ENCODE measurements at regions not wholly inside any gene's neighbourhood (a gene's known extent, or its start where the extent isn't known, plus 50 kb on each side); places are given as distances from the start of the nearest gene placed in this dataset.

DNA sequence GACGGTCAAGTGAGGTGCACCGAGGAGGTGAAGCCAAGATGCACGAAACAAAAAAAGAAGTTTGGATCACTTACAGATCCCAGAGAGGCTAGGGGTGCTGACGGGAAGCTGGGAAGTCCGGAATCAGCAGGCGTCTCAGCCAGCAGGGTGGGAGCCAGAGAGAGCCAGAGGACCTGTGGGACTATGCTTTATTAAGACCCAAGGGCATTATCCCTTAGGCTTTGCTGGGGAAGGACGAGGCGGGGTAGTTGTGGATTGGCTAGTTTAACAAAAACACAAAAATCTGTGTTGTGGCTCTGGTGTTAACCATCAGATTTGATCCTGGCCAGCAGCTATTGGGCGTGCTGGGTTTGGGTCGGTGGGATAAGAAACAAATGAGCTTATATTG lies 427.1 kb downstream of the DYNC2H1 start (continued):
- TF ChIP-seq REPIN1 (tag by site-specific recombination; IDR thresholded peaks at IDR 0.05; ENCODE audit: low read depth), result no peak
- no peak for TF ChIP-seq ZNF2 (tag by site-specific recombination; IDR thresholded peaks at IDR 0.05)

DNA sequence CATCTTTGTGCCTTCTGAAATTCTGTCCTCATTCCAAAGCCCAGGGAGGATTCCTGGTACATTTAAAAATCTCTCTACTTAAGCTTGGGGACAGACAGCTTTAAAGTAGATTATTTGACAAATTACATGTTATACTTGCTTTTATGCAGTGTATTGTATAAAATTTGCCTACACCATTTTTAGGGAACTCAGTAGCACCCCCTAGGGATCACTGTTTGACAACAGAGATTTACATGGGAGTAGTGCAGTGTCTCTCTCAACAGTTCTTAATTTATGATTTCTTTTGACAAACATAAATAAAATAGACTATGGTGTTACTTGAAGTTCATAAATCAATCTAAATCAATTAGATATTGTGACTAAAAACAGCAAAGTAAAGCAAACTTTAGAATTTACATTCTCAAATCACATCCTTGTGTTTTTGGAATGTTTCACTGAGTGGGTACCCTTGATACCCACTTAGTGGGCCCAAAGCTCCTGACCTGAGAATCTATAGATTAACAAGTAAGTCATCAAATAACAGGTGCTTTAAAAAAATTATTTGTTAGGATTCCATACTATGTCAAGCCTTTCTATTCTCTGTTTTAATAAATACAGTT lies 428.8 kb downstream of the DYNC2H1 start:
- Histone ChIP-seq H3K9me3 (ENCODE audit: control insufficient read depth, insufficient read depth, low read depth, low read length) (no peaks in the 10 kb centered on the region), H3K27ac (ENCODE audit: extremely low read depth, low read depth, low read length) (no peak overlapping the region), H3K4me1 (ENCODE audit: control insufficient read depth, insufficient read depth, low read length) (no peaks in the 10 kb centered on the region), H3K36me3 (ENCODE audit: control insufficient read depth in 2 of 2, insufficient read depth in 1 of 2, low read length in 2 of 2) (no peaks in the 10 kb centered on the region), H3K4me3 (ENCODE audit: low read depth, low read length) (no peak overlapping the region)
- ChIA-PET POLR2A (no interaction called here), CTCF (interaction anchor here (0.6 to 2.7 kb wide), 24 partner anchors 9 to 398 kb away, joined by 3 to 12 read pairs (median 4); no protein-coding TSS in a partner anchor)
- TF ChIP-seq KLF10 (tag by site-specific recombination; IDR thresholded peaks at IDR 0.05) (no peak), HOXC10 (CRISPR knock-in tag; IDR thresholded peaks at IDR 0.05) (no peak), ZNF114 (tag by site-specific recombination; IDR thresholded peaks at IDR 0.05) (no peak), ZNF132 (tag by site-specific recombination; IDR thresholded peaks at IDR 0.05; ENCODE audit: borderline replicate concordance) (no peak), ZNF24 (tag by site-specific recombination; IDR thresholded peaks at IDR 0.05) (no peak), ZNF354C (tag by site-specific recombination; IDR thresholded peaks at IDR 0.05; ENCODE audit: borderline replicate concordance, low read depth) (no peak), ZNF394 (tag by site-specific recombination; IDR thresholded peaks at IDR 0.05; ENCODE audit: borderline replicate concordance) (no peak)
- TF ChIP-seq, protein P1, sequence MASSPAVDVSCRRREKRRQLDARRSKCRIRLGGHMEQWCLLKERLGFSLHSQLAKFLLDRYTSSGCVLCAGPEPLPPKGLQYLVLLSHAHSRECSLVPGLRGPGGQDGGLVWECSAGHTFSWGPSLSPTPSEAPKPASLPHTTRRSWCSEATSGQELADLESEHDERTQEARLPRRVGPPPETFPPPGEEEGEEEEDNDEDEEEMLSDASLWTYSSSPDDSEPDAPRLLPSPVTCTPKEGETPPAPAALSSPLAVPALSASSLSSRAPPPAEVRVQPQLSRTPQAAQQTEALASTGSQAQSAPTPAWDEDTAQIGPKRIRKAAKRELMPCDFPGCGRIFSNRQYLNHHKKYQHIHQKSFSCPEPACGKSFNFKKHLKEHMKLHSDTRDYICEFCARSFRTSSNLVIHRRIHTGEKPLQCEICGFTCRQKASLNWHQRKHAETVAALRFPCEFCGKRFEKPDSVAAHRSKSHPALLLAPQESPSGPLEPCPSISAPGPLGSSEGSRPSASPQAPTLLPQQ (tag by site-specific recombination; IDR thresholded peaks at IDR 0.05), result no peak
- TF ChIP-seq, protein P2, sequence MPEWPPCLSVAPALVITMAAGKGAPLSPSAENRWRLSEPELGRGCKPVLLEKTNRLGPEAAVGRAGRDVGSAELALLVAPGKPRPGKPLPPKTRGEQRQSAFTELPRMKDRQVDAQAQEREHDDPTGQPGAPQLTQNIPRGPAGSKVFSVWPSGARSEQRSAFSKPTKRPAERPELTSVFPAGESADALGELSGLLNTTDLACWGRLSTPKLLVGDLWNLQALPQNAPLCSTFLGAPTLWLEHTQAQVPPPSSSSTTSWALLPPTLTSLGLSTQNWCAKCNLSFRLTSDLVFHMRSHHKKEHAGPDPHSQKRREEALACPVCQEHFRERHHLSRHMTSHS (tag by site-specific recombination; IDR thresholded peaks at IDR 0.05), result no peak
- TF ChIP-seq, protein P3, sequence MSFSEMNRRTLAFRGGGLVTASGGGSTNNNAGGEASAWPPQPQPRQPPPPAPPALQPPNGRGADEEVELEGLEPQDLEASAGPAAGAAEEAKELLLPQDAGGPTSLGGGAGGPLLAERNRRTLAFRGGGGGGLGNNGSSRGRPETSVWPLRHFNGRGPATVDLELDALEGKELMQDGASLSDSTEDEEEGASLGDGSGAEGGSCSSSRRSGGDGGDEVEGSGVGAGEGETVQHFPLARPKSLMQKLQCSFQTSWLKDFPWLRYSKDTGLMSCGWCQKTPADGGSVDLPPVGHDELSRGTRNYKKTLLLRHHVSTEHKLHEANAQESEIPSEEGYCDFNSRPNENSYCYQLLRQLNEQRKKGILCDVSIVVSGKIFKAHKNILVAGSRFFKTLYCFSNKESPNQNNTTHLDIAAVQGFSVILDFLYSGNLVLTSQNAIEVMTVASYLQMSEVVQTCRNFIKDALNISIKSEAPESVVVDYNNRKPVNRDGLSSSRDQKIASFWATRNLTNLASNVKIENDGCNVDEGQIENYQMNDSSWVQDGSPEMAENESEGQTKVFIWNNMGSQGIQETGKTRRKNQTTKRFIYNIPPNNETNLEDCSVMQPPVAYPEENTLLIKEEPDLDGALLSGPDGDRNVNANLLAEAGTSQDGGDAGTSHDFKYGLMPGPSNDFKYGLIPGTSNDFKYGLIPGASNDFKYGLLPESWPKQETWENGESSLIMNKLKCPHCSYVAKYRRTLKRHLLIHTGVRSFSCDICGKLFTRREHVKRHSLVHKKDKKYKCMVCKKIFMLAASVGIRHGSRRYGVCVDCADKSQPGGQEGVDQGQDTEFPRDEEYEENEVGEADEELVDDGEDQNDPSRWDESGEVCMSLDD (tag by site-specific recombination; IDR thresholded peaks at IDR 0.05), result no peak

DNA sequence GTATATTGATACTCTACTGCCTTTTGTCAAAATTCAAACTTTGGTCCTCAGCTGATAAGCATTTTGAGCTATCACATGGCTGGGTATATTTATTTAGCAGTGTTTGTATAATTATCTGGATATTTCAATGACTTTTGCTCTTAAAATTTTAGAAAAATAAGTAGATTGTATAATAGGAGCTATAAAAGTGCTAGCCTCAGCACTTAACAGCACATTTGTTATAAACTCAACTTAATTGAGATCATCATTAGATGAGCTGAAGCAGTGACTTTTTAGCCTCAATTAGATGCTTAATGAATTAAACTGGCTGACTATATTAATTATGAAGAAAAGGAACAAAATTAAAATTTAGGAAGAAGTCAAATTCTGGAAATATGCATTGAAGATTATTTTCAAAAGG lies 429.9 kb downstream of the DYNC2H1 start:
- H3K27ac ChIP-seq (ENCODE audit: extremely low read depth, low read depth, low read length), result no peak overlapping the region
- ChIA-PET POLR2A (no interaction called here), CTCF (interaction anchor here (0.9 to 2.3 kb wide), 9 partner anchors 8 to 212 kb away, joined by 3 to 12 read pairs (median 4); no protein-coding TSS in a partner anchor)
- H3K4me3 ChIP-seq (ENCODE audit: low read depth, low read length), result no peak overlapping the region
- no peaks in the 10 kb centered on the region for H3K36me3 ChIP-seq (ENCODE audit: control insufficient read depth in 2 of 2, insufficient read depth in 1 of 2, low read length in 2 of 2)
- H3K9me3 ChIP-seq (ENCODE audit: control insufficient read depth, insufficient read depth, low read depth, low read length), result no peaks in the 10 kb centered on the region
- no peaks in the 10 kb centered on the region for H3K4me1 ChIP-seq (ENCODE audit: control insufficient read depth, insufficient read depth, low read length)
- TF ChIP-seq, protein P4, sequence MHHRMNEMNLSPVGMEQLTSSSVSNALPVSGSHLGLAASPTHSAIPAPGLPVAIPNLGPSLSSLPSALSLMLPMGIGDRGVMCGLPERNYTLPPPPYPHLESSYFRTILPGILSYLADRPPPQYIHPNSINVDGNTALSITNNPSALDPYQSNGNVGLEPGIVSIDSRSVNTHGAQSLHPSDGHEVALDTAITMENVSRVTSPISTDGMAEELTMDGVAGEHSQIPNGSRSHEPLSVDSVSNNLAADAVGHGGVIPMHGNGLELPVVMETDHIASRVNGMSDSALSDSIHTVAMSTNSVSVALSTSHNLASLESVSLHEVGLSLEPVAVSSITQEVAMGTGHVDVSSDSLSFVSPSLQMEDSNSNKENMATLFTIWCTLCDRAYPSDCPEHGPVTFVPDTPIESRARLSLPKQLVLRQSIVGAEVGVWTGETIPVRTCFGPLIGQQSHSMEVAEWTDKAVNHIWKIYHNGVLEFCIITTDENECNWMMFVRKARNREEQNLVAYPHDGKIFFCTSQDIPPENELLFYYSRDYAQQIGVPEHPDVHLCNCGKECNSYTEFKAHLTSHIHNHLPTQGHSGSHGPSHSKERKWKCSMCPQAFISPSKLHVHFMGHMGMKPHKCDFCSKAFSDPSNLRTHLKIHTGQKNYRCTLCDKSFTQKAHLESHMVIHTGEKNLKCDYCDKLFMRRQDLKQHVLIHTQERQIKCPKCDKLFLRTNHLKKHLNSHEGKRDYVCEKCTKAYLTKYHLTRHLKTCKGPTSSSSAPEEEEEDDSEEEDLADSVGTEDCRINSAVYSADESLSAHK (tag by site-specific recombination; IDR thresholded peaks at IDR 0.05), result no peak
- TF ChIP-seq, protein P5, sequence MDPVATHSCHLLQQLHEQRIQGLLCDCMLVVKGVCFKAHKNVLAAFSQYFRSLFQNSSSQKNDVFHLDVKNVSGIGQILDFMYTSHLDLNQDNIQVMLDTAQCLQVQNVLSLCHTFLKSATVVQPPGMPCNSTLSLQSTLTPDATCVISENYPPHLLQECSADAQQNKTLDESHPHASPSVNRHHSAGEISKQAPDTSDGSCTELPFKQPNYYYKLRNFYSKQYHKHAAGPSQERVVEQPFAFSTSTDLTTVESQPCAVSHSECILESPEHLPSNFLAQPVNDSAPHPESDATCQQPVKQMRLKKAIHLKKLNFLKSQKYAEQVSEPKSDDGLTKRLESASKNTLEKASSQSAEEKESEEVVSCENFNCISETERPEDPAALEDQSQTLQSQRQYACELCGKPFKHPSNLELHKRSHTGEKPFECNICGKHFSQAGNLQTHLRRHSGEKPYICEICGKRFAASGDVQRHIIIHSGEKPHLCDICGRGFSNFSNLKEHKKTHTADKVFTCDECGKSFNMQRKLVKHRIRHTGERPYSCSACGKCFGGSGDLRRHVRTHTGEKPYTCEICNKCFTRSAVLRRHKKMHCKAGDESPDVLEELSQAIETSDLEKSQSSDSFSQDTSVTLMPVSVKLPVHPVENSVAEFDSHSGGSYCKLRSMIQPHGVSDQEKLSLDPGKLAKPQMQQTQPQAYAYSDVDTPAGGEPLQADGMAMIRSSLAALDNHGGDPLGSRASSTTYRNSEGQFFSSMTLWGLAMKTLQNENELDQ (tag by site-specific recombination; IDR thresholded peaks at IDR 0.05; ENCODE audit: low read depth), result no peak
- TF ChIP-seq, protein P6, sequence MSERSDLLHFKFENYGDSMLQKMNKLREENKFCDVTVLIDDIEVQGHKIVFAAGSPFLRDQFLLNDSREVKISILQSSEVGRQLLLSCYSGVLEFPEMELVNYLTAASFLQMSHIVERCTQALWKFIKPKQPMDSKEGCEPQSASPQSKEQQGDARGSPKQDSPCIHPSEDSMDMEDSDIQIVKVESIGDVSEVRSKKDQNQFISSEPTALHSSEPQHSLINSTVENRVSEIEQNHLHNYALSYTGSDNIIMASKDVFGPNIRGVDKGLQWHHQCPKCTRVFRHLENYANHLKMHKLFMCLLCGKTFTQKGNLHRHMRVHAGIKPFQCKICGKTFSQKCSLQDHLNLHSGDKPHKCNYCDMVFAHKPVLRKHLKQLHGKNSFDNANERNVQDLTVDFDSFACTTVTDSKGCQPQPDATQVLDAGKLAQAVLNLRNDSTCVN (tag by site-specific recombination; optimal IDR thresholded peaks at IDR 0.05), result no peak
- TF ChIP-seq ZNF610 (tag by site-specific recombination; IDR thresholded peaks at IDR 0.05; ENCODE audit: borderline replicate concordance) (no peak), BCL11A (tag by site-specific recombination; IDR thresholded peaks at IDR 0.05; ENCODE audit: low read depth) (no peak), ZNF302 (tag by site-specific recombination; IDR thresholded peaks at IDR 0.05; ENCODE audit: low read depth) (no peak), SETDB1 (IDR thresholded peaks at IDR 0.05; ENCODE audit: insufficient read length, low read length) (no peak)
- TF ChIP-seq, protein P7, sequence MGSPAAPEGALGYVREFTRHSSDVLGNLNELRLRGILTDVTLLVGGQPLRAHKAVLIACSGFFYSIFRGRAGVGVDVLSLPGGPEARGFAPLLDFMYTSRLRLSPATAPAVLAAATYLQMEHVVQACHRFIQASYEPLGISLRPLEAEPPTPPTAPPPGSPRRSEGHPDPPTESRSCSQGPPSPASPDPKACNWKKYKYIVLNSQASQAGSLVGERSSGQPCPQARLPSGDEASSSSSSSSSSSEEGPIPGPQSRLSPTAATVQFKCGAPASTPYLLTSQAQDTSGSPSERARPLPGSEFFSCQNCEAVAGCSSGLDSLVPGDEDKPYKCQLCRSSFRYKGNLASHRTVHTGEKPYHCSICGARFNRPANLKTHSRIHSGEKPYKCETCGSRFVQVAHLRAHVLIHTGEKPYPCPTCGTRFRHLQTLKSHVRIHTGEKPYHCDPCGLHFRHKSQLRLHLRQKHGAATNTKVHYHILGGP (tag by site-specific recombination; IDR thresholded peaks at IDR 0.05), result no peak

All from HEK293 (cell line).